ENCODE measurements at regions not wholly inside any gene's neighbourhood (a gene's known extent, or its start where the extent isn't known, plus 50 kb on each side); places are given as distances from the start of the nearest gene placed in this dataset.

GRCh38 chr10:121665809-121666208 is 67.6 kb upstream of the FGFR2 start:
- TF ChIP-seq CTCF (IDR thresholded peaks at IDR 0.05), result no peak
- no peak for TF ChIP-seq POLR2A (IDR thresholded peaks at IDR 0.05)

Data from upper lobe of left lung (tissue), 4 donors.